ENCODE measurements at regions not wholly inside any gene's neighbourhood (a gene's known extent, or its start where the extent isn't known, plus 50 kb on each side); places are given as distances from the start of the nearest gene placed in this dataset.

- TF ChIP-seq CTCF (conservative IDR thresholded peaks at IDR 0.05; ENCODE audit: low read length) (no peak), EZH2phosphoT487 (IDR thresholded peaks at IDR 0.05; ENCODE audit: borderline replicate concordance, low read depth, low read length) (no peak)
These were observed 208.7 kb upstream of the ROBO1 start for GRCh38 chr3:79976466-79976865.
